Psoas muscle (tissue), 7 donors: ENCODE measurements at regions not wholly inside any gene's neighbourhood (a gene's known extent, or its start where the extent isn't known, plus 50 kb on each side); places are given as distances from the start of the nearest gene placed in this dataset.

ENCODE experiments used
- ATAC-seq, 4 donors: fragments of 200-7000 bp; cut with Tn5 transposase; one replicate each; pipeline ENCODE4 v1.9.1; 2020; ENCODE audit warnings: moderate library complexity in 3 of 4, mild to moderate bottlenecking in 2 of 4
- DNase-seq, 2 donors: peaks; one replicate each; pipeline ENCODE4 v3.0.0-alpha.2; 2020
- H3K27ac ChIP-seq: fragments of 200-600 bp; one replicate; pipeline ENCODE4 v1.8.0; 2022
- H3K27me3 ChIP-seq, 3 donors: fragments of 200-600 bp in 1 of 3; one replicate each; pipeline versions ENCODE4 v1.6.1 to v1.8.0; 2013 to 2022; ENCODE audit warnings: low read length in 2 of 3, mild to moderate bottlenecking in 2 of 3, moderate library complexity in 1 of 3; ENCODE audit not compliant: insufficient read depth in 3 of 3
- H3K36me3 ChIP-seq, 2 donors: fragments of 200-600 bp in 1 of 2; one replicate each; pipeline versions ENCODE4 v1.6.1 to v1.8.0; 2013 to 2022; ENCODE audit warnings: low read depth in 1 of 2, mild to moderate bottlenecking in 1 of 2, moderate library complexity in 1 of 2; ENCODE audit not compliant: insufficient read depth in 1 of 2
- H3K4me1 ChIP-seq: fragments of 200-600 bp; one replicate; pipeline ENCODE4 v1.8.0; 2022
- H3K4me3 ChIP-seq: fragments of 200-600 bp; one replicate; pipeline ENCODE4 v1.8.0; 2022; ENCODE audit warnings: mild to moderate bottlenecking
- H3K9me3 ChIP-seq: fragments of 200-600 bp; one replicate; pipeline ENCODE4 v1.8.0; 2022
- WGBS, 3 donors: extraction: QIAGEN DNeasy Blood & Tissue Kit; methylation state at CpG; one replicate each; pipeline versions ENCODE4 v1.1.6 to v1.1.7; 2013; 5-methylcytosine and 5-hydroxymethylcytosine counted together
- intact Hi-C, 2 donors: fragments of 100-400 bp; cut with DNase I; formaldehyde crosslinking; loops; one replicate each; pipeline versions ENCODE4 v1.11.0 to v1.14.2; 2022
- TF ChIP-seq, protein P1 (sequence below): fragments of 200-600 bp; IDR thresholded peaks from one replicate; pipeline ENCODE4 v1.8.0; 2022; ENCODE audit warnings: antibody characterized with exemption
- donor health status: healthy with polysubstance abuse.
- donor health status: DM: no; HTN: no; CAD: no; lungs with moderate emphysema.
- donor health status: Bipolar disorder and iron deficiency.
- donor health status: healthy.
- donor health status: DM: yes; HTN: yes; CAD: no.
- donor health status: DM: no; HTN: no; CAD: no.
- donor health status: DM: yes; HTN: yes; CAD: no.

DNA sequence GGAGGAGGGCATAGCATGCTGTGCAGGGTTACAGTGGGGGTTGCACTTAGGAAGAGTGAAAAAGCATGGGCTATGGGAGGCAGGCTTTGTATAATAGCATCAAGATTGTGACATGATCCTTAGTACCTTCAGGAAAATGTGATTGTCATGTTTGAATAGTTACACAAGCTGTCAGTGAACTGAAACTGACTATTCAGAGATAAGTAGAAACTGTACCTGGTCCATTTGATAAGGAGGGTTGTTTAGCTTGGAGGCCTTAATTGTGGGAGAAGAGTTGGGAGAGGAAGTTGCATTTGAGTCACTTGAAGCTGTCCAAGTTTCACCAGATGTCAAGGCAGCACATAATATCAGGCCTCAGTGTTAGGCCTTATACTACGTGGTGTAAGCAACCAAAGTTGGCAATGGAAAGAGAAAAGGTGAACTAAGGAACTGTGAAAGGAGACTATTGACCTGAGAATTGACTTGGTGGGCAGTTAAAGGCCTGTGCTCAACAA lies 85.0 kb downstream of the TEX13C start:
- H3K4me3 ChIP-seq: no peak overlapping the region
- no peaks in the 10 kb centered on the region for H3K36me3 ChIP-seq
- TF ChIP-seq, protein P1, sequence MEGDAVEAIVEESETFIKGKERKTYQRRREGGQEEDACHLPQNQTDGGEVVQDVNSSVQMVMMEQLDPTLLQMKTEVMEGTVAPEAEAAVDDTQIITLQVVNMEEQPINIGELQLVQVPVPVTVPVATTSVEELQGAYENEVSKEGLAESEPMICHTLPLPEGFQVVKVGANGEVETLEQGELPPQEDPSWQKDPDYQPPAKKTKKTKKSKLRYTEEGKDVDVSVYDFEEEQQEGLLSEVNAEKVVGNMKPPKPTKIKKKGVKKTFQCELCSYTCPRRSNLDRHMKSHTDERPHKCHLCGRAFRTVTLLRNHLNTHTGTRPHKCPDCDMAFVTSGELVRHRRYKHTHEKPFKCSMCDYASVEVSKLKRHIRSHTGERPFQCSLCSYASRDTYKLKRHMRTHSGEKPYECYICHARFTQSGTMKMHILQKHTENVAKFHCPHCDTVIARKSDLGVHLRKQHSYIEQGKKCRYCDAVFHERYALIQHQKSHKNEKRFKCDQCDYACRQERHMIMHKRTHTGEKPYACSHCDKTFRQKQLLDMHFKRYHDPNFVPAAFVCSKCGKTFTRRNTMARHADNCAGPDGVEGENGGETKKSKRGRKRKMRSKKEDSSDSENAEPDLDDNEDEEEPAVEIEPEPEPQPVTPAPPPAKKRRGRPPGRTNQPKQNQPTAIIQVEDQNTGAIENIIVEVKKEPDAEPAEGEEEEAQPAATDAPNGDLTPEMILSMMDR: no peak
- 0 to 54% (median 45%) methylated on average over 1 of the region's 1 CpG for WGBS, 3 donors
- ATAC-seq (no peak), DNase-seq (no peak)
- H3K4me1 ChIP-seq: no peaks in the 10 kb centered on the region
- intact Hi-C loops: no loop called here
- H3K9me3 ChIP-seq: no peaks in the 10 kb centered on the region
- H3K27ac ChIP-seq: no peak overlapping the region
- H3K27me3 ChIP-seq: no peaks in the 10 kb centered on the region

DNA sequence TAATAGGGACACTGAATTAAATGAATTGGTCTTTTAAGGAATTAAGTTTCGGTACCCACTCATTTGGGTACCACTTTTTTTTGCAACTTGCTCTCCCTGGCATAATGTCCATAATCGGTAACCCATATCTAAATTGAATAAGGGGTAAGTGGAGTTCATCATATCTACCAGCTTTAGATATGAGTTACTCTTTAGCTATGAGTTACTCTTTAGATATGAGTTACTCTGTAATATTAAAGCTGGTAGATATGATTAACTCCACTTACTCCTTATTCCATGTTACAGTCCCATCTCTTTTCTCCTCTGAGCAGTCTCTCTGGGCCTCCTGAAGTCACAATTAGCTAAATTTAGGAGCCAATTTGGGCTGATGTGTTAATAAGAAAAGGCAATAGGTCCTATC lies 85.7 kb downstream of the TEX13C start:
- Histone ChIP-seq H3K36me3 (no peaks in the 10 kb centered on the region), H3K4me1 (no peaks in the 10 kb centered on the region), H3K9me3 (no peaks in the 10 kb centered on the region), H3K4me3 (no peak overlapping the region), H3K27ac (no peak overlapping the region), H3K27me3 (no peaks in the 10 kb centered on the region)
- no peak for DNase-seq
- TF ChIP-seq, protein P1: no peak
- no peak for ATAC-seq
- intact Hi-C loops: no loop called here
- 81 to 90% (median 90%) methylated on average over 2 of the region's 2 CpGs for WGBS, 3 donors

DNA sequence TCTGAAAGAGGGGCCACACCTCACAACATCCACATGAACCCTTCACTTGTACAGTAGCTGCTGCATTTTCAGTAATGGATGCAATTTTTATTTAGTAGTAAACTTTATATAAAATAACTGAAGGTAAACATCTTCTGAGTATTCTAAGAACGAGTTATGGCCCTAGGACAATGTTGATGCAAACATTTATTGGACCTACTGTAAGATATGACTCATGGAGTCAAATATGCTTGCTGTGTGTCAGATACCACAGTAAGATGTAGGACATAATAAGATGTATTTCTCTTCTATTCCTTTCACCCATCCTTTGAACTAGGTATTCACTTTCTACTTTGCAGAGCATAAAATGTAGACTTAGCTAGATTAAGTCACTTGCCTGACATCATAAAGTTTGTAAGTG lies 87.6 kb downstream of the TEX13C start:
- H3K36me3 ChIP-seq: no peaks in the 10 kb centered on the region
- TF ChIP-seq, protein P1: no peak
- no peak for ATAC-seq
- H3K27me3 ChIP-seq: no peaks in the 10 kb centered on the region
- no peak for DNase-seq
- H3K27ac ChIP-seq: no peak overlapping the region
- no peak overlapping the region for H3K4me3 ChIP-seq
- intact Hi-C loops: no loop called here
- H3K4me1 ChIP-seq: no peaks in the 10 kb centered on the region
- no peaks in the 10 kb centered on the region for H3K9me3 ChIP-seq
- 31 to 49% (median 42%) methylated on average over 1 of the region's 1 CpG for WGBS, 3 donors

GRCh38 chrX:125420809-125421208 lies 101.1 kb downstream of the TEX13C start:
- DNase-seq (no peak), ATAC-seq (no peak)
- no peaks in the 10 kb centered on the region for H3K4me1 ChIP-seq
- no peak overlapping the region for H3K4me3 ChIP-seq
- H3K27me3 ChIP-seq: no peaks in the 10 kb centered on the region
- TF ChIP-seq, protein P1: no peak
- peaks cover 2% of the 10 kb centered on the region for H3K9me3 ChIP-seq
- no peaks in the 10 kb centered on the region for H3K36me3 ChIP-seq
- intact Hi-C loops: no loop called here
- H3K27ac ChIP-seq: no peak overlapping the region
- 80 to 88% (median 87%) methylated on average over 4 of the region's 4 CpGs for WGBS, 3 donors

DNA sequence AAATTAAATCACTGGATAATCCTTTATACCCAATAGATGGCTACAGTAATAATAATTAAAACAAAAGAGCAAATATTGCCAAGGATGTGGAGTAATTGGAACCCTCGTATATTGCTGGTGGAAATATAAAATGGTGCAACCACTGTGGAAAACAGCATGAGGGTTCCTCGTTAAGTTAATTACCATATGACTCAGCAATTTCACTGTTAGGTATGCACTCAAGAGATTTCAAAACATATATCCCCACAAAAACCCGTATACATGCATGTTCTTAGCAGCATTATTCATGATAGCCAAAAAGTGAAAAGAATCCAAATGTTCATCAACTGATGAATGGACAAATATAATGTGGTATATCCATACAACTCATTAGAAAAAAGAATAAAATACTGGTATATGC lies 103.3 kb downstream of the TEX13C start:
- Histone ChIP-seq H3K9me3 (peaks cover 2% of the 10 kb centered on the region), H3K4me3 (no peak overlapping the region), H3K36me3 (no peaks in the 10 kb centered on the region), H3K4me1 (no peaks in the 10 kb centered on the region), H3K27me3 (no peaks in the 10 kb centered on the region), H3K27ac (no peak overlapping the region)
- intact Hi-C loops: no loop called here
- DNase-seq: no peak
- TF ChIP-seq, protein P1: no peak
- WGBS, 3 donors: 71 to 83% (median 79%) methylated on average over 3 of the region's 3 CpGs
- ATAC-seq: no peak
